ENCODE measurements at regions not wholly inside any gene's neighbourhood (a gene's known extent, or its start where the extent isn't known, plus 50 kb on each side); places are given as distances from the start of the nearest gene placed in this dataset.

DNA sequence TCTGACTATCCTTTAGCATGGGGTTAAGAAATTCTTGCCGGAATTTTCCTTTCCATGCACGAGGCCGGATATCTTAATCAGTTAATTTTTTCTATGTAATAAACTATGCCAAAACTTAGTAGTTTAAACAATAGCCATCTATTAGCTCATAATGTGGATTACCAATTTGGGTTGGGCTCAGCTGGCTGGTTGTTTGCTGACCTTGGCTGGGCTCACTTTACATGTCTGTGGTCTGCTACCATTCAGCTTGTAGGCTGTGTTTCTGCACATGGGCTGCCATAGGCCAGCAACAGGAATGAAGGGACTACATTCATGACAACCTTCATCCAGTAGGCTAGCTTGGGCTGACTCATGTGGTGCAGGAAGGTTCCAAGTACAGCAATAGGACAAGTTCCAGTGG lies 56.0 kb upstream of the NTPCR start:
- TF ChIP-seq RAD21 (IDR thresholded peaks at IDR 0.05; ENCODE audit: low read depth): no peak
- no peak for TF ChIP-seq POLR2AphosphoS5 (IDR thresholded peaks at IDR 0.05; ENCODE audit: low read depth, low read length)
- no peak for TF ChIP-seq EZH2 (IDR thresholded peaks at IDR 0.05)
- TF ChIP-seq EZH2phosphoT487 (IDR thresholded peaks at IDR 0.05; ENCODE audit: borderline replicate concordance): no peak
- TF ChIP-seq, protein P1, sequence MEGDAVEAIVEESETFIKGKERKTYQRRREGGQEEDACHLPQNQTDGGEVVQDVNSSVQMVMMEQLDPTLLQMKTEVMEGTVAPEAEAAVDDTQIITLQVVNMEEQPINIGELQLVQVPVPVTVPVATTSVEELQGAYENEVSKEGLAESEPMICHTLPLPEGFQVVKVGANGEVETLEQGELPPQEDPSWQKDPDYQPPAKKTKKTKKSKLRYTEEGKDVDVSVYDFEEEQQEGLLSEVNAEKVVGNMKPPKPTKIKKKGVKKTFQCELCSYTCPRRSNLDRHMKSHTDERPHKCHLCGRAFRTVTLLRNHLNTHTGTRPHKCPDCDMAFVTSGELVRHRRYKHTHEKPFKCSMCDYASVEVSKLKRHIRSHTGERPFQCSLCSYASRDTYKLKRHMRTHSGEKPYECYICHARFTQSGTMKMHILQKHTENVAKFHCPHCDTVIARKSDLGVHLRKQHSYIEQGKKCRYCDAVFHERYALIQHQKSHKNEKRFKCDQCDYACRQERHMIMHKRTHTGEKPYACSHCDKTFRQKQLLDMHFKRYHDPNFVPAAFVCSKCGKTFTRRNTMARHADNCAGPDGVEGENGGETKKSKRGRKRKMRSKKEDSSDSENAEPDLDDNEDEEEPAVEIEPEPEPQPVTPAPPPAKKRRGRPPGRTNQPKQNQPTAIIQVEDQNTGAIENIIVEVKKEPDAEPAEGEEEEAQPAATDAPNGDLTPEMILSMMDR (IDR thresholded peaks at IDR 0.05 in 2 of 3, conservative IDR thresholded peaks at IDR 0.05 in 1 of 3; ENCODE audit: borderline replicate concordance in 1 of 3, insufficient read depth in 1 of 3, low read depth in 2 of 3, low read length in 2 of 3): no peak
- no peak for TF ChIP-seq FOSL1 (IDR thresholded peaks at IDR 0.05; ENCODE audit: low read depth)
- TF ChIP-seq TCF7L2 (IDR thresholded peaks at IDR 0.05; ENCODE audit: borderline replicate concordance, extremely low read depth, insufficient read depth, insufficient read length): no peak
- TF ChIP-seq MAX (IDR thresholded peaks at IDR 0.05): no peak
- TF ChIP-seq, protein P2, sequence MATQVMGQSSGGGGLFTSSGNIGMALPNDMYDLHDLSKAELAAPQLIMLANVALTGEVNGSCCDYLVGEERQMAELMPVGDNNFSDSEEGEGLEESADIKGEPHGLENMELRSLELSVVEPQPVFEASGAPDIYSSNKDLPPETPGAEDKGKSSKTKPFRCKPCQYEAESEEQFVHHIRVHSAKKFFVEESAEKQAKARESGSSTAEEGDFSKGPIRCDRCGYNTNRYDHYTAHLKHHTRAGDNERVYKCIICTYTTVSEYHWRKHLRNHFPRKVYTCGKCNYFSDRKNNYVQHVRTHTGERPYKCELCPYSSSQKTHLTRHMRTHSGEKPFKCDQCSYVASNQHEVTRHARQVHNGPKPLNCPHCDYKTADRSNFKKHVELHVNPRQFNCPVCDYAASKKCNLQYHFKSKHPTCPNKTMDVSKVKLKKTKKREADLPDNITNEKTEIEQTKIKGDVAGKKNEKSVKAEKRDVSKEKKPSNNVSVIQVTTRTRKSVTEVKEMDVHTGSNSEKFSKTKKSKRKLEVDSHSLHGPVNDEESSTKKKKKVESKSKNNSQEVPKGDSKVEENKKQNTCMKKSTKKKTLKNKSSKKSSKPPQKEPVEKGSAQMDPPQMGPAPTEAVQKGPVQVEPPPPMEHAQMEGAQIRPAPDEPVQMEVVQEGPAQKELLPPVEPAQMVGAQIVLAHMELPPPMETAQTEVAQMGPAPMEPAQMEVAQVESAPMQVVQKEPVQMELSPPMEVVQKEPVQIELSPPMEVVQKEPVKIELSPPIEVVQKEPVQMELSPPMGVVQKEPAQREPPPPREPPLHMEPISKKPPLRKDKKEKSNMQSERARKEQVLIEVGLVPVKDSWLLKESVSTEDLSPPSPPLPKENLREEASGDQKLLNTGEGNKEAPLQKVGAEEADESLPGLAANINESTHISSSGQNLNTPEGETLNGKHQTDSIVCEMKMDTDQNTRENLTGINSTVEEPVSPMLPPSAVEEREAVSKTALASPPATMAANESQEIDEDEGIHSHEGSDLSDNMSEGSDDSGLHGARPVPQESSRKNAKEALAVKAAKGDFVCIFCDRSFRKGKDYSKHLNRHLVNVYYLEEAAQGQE (IDR thresholded peaks at IDR 0.05; ENCODE audit: low read depth): no peak
- no peak for TF ChIP-seq POLR2A (IDR thresholded peaks at IDR 0.05; ENCODE audit: borderline replicate concordance, extremely low read depth, insufficient read depth, insufficient read length)
- no peak for TF ChIP-seq SIN3A (IDR thresholded peaks at IDR 0.05; ENCODE audit: low read depth)
- TF ChIP-seq YY1 (IDR thresholded peaks at IDR 0.05; ENCODE audit: extremely low read depth, insufficient replicate concordance, low read depth, low read length): no peak
- no peak for TF ChIP-seq CEBPB (IDR thresholded peaks at IDR 0.05; ENCODE audit: low read depth)

Data from HCT116 (cell line).